ENCODE measurements at regions not wholly inside any gene's neighbourhood (a gene's known extent, or its start where the extent isn't known, plus 50 kb on each side); places are given as distances from the start of the nearest gene placed in this dataset.

DNA sequence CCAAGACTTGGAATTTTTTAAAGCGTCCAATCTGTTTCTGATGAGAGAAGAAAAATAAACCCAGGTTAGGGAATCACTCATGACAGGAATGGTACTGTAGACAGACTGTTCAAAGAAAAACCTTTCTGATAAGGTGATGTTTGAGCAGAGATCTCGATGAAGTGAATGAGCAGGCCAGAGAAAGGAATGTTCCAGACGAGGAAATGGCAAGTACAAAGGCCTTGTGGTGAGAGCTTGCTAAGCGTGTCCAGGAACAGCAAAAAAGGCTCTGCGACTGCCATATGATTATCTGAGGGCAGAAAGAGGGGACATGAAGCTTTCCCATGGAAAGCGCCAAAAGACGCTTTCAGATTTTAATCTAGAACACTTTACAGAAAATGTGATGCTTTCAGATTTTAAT is 458.4 kb upstream of the SOX5 start:
- DNase-seq, result no peak

DNA sequence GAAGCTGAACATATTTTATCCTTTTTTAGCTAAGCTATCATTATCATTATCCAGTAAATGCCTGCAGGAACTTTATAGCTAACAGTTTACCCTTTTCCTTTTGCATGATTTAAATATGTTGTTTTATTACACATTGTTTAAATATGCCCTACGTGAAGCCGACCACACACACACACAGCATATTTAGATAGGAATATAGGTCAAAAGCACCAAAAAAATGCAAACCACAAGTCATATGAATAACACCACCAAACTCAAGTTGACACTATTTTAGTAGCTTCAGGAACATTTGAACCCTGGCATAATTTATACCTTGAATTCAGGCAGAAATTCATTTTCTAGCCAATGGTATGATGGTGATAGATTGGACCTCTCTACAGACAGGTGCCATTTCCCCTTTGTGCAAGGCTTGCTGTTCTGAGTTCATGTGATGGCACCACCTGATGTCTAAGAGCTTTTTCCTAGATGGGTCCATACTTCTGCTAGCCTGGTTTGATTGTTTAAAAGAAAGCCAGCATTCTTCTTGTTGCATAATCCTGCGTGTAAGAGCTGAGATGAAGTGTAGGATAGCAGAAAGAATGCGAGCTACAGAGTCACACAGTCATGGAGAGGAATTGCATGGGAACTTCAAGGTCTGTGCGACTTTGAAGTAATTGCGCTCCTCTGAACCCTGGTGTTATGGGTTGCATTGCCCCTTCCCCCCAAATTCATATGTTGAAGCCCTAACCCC is 454.8 kb upstream of the SOX5 start:
- DNase-seq, result no peak

DNA sequence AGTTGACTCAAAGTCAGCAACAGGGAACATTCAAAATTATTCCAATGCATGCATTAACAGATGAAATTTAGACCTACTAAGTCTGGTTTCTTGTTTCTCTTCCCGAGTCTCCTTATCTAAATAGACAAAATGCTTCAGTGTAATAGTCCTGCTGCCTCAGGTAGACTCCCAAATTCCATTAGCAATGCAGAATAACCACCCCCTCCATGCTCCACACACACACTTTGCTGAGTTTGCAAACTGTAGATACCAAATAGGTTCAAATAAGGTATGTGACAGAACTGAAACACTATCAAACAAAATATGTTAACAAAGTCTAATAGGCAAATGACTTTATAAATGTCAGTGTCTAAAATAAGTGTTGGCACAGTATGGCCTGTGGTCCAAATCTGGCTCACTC is 451.1 kb upstream of the SOX5 start:
- no peak for DNase-seq

- no peak for DNase-seq
Observed at GRCh38 chr12:24398605-24399004, 449.1 kb upstream of the SOX5 start.

DNA sequence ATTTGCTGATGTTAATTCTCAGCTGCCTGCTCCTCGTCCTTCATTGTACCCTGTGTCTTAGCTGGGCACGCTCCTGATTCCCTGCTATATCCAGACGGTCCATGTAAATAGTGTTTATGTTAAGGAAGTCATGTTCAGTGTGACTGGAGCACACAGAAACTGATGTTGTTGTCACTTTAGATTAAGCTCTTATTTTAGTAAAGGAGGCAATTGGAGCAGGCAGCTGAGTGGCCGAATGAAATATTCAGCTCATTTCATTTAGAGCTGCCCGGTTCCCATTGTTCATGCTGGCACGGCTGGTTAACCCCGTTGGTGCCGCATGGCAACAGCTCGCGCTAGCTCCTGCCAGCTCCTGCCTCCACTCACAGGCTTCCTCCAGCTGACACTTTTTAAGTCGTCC is 446.8 kb upstream of the SOX5 start:
- DNase-seq, result no peak

- no peak for DNase-seq
Observed at GRCh38 chr12:24394246-24394645, 444.8 kb upstream of the SOX5 start.

- DNase-seq, result no peak
Observed at GRCh38 chr12:24393071-24393470, 443.6 kb upstream of the SOX5 start.

DNA sequence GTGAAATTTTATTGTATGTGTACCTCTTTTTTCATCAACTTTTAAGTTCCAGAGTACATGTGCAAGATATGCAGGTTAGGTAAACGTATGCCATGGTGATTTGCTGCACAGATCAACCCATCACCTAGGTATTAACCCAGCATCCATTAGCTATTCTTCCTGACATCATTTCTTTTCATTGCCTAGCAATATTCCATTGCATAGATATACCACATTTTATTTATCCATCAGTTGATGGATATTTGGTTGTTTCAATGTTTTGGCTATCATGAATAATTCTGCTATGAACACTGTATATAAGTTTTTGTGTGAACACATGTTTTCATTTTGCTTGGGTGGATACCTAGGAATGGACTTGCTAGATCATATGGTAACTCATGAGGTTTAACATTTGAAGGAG is 439.9 kb upstream of the SOX5 start:
- DNase-seq, result no peak

DNA sequence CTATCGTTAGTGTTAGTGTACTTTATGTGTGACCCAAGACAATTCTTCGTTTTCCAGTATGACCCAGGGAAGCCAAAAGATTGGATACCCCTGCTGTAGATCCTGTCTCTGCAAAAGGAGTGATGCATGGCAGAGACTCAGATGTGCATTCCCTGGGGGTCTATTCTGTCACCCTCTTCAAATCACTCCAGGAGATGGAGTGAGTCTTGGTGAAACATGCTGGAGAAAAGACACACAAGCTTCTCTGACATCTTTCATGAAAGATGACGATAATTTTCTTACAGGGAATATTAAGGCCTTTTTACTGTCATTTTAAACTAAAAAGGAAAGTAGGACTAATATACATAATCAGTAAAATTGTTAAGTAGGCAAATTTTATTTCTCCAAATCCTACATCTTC is 437.9 kb upstream of the SOX5 start:
- no peak for DNase-seq

DNA sequence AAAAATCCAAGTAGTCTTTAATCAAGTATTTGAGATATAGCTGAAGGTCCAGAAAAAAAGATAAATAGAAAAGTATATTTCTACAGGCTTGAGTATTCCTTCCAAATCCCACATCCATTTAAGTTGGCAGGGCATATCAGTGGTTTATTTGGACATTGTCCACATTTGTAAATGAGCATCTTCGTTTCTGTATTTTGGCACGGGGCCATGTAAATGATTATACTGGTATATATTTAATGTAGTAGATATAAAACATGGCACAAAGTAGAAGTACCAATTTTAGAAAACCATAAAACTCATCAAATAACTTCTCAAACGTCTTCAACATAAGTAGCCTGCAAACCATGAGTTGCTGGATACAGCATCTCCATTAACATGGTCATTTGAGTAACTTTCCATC is 437.4 kb upstream of the SOX5 start:
- DNase-seq, result no peak

DNA sequence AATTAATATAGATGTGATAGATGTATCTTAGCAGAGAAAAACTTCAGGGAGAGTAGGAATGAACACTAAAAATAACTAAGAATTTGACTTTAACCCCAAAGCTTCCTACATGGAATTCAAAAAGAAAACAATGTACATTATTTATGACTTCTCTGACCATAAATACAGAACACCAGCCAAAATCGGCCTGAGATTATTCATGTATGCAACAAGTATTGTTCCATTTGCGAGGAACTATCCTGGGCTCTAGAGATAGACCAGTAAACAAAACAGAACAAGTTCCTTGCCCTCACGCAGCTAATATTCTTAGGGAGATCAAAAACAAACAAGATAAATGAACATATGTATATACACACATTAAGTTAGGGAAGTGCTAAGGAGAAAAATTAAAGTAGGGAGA is 432.3 kb upstream of the SOX5 start:
- no peak for DNase-seq

- DNase-seq, result no peak
Observed at GRCh38 chr12:24379861-24380521, 430.5 kb upstream of the SOX5 start.

GRCh38 chr12:24379433-24379832 is 430.0 kb upstream of the SOX5 start:
- no peak for DNase-seq

DNA sequence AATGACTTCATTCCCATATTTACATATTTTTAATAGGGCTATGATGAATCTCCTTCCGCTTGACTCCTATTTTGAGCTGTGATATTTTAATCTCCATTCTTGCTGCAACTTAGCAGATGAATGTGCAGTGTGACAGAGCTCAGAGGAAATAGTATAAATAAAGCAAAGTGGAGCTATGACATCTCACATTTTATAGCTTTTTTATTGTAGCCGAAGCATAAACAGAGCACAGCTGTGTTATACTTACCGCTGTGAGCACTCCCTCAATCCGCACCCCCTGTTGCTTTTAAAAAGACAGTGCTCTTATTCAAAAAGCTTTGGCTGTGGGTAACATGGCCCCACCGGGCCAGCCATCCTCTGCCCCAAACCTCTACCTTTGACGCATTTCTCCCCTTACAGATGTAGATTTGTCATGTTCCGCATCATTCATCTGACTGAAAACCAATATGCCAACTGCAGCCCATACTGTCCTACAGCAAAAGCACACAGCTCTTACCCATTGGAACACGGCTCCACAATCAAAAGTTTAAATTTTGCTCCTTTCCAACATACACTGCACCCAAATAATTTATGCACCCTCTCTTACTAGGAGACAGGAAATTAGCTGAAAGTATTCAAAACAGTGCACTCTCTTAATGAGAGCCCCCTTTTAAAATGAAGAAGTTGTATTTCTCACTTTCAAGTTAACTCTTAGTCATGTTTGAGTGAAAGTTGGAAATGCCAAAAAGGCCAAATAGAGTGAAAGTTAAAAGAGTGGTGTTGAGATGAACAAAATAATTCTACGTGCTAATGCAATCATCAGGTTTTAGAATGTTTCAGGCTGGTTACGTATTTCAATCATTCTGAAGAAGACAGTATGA is 429.3 kb upstream of the SOX5 start:
- no peak for DNase-seq

DNA sequence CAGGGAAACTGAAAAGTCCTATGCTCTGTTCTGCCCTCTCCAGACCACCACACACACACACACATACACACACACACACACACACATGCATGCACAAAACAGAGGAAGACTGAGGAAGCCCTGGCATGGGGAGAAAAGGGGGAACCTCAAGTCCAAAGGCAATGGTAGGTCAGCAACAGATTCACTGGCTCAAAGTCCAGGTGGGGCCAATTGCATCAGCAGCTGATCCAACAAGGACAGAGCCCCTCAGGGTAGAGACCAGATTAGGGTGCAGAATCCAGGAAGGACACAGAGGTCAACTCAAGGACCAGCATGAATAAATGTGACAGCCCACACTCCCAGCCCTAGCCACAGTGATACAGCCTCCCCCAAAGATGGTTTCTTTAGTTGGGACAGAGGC is 425.0 kb upstream of the SOX5 start:
- DNase-seq, result no peak

DNA sequence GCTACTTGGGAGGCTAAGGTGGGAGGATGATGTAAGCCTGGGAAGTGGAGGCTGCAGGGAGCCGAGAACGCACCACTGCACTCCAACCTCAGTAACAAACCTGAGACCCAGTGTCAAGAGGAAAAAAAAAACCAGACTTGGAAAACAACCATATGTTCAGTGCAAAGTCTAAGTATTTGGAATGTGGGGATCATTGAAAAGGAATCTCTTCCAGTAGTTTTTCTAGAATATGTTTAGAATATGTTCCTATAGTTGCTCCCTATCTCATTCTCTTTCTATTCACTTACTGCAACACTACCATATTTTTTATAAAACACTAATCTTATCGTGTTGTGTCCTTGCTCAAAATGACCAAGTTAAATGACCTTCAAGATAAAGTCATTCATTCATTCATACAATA is 423.5 kb upstream of the SOX5 start:
- no peak for DNase-seq

DNA sequence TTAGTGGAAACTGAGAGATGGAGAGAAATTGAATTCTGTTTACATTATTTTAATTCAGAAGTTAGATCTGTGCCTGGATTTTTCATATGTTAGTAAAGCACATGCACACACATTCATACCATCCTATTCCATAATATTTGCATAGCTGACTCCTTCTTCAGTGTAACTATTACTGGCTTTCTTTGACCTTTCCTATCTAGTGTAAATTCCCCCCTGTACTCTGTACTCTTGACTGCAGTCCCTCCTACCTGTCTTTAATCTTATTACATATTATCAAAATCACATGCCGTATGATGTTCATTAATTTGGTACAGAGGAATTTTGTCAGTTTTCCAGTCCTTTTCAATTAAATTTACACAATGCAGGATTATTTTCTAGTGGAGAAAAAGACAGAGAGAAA is 417.0 kb upstream of the SOX5 start:
- DNase-seq, result no peak

DNA sequence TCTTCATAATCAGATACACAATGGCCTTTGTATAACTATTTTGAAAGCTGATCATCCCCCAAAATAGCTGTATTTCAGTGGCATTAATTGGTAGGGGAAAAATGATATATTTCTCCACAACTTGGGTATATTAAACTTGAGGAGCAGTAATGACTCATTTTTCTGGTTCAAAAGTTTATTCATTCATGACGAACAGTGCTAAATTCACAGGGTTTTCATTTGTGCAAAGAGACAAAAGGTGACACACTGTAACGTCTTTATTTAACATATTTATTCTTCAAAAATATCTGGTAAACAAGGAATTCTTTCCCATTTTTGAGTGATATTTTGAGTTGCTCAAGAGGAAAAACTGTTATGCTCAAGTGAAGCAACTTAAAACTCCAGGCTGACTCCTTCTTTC is 415.5 kb upstream of the SOX5 start:
- no peak for DNase-seq

- DNase-seq, result no peak
Observed at GRCh38 chr12:24363177-24363754, 413.8 kb upstream of the SOX5 start.

DNA sequence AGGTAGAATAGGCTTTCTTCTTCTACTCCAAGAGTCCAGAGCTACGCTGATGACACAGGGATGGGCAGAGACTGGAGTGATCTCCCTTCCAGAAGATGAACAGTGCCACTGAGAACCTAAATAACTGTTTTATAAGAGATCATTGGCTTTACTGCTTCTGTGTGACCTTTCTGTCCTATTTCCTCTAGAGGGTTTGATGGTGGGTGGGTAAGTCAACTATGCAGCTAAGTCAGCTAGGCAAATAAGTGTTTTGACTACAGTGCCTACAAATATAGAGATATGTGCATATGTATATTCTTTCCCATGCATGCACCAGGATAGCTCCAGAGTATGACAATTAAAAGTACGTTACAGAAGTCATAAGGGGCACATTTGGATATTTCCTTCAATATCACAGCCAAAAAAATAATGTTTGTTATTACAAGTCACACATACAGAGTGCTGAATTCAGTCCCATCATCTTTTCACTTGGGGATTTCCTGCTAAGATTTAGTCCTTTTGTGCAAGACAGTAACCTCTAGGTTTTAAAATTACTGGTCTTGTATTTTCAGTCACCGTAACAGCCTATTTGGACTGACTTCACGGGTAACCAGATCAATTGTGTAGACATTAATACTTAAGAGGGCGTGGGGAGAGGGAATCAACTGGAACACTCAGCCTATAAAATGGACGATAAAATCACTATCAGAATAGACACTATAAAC is 412.6 kb upstream of the SOX5 start:
- DNase-seq, result no peak

GRCh38 chr12:24360907-24361306 is 411.4 kb upstream of the SOX5 start:
- DNase-seq, result no peak

DNA sequence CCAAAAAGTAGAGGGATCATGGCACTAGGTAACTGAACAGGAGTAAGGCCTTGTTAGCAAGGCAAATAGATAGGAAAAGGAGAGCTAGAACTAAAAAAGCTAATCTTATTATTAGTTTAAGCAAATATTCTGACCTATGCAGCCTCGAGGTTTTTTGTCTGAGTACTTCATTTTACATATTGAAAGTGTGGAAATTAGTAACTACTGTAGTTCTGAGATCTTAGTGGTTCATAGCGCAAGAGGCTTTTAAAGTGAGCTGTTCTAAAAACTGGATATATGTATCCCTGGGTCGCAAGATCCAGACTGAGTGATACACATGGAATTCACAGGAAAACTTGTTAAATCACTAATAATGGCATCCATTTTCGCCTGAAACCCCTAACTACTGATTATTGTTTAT is 411.0 kb upstream of the SOX5 start:
- no peak for DNase-seq

DNA sequence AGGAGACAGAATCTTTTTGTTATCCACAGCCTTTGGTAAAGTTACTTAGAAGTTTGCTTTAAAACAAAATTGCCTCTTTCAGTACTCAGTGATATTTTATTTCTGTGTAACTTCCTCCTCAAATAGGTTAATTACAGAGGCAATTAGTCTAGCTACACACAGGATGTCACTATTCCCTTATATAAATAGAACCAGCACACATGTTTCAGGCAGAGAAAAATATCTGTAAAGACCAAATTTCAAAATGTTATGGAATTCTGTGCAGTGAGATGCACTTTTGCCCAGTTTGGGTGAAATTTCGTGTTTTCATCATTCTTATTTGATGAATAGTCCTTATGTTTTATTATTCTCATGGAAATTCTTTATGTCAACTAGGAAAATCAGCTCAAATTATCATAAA is 410.6 kb upstream of the SOX5 start:
- DNase-seq, result no peak

Measured in CD4-positive, alpha-beta T cell treated with Interleukin-17A for 1 hour (primary cell).